Esophagus squamous epithelium (tissue), 4 donors: ENCODE measurements at regions not wholly inside any gene's neighbourhood (a gene's known extent, or its start where the extent isn't known, plus 50 kb on each side); places are given as distances from the start of the nearest gene placed in this dataset.

ENCODE experiments used
- CTCF ChIP-seq, 6 experiments: fragments of 450-650 bp in 4 of 6; fragments of 200-600 bp in 2 of 6; sonication (generic) in 2 of 6; IDR thresholded peaks; one replicate each; pipeline ENCODE4 v1.5.1; 2016 to 2019; ENCODE audit warnings: antibody characterized with exemption in 6 of 6, mild to moderate bottlenecking in 4 of 6, moderate library complexity in 4 of 6
- POLR2A ChIP-seq, 4 donors: fragments of 450-650 bp; IDR thresholded peaks; one replicate each; pipeline ENCODE4 v1.6.1; 2017; ENCODE audit warnings: antibody characterized with exemption in 4 of 4, mild to moderate bottlenecking in 4 of 4, moderate library complexity in 3 of 4

GRCh38 chr4:125650557-125650956, 335.8 kb downstream of the FAT4 start:
- no peak for TF ChIP-seq CTCF (IDR thresholded peaks at IDR 0.05)
- no peak for TF ChIP-seq POLR2A (IDR thresholded peaks at IDR 0.05)
